ELR (cell line): ENCODE measurements at regions not wholly inside any gene's neighbourhood (a gene's known extent, or its start where the extent isn't known, plus 50 kb on each side); places are given as distances from the start of the nearest gene placed in this dataset.
"Not testable (repeated sequence)": the region's sequence is repeated elsewhere in the genome, so short reads cannot be mapped to it uniquely, and the experiment has no call there.

ENCODE experiments used
- DNase-seq: peaks from one replicate; pipeline ENCODE4 v3.0.0-alpha.2; 2015; ENCODE audit warnings: low read depth

DNA sequence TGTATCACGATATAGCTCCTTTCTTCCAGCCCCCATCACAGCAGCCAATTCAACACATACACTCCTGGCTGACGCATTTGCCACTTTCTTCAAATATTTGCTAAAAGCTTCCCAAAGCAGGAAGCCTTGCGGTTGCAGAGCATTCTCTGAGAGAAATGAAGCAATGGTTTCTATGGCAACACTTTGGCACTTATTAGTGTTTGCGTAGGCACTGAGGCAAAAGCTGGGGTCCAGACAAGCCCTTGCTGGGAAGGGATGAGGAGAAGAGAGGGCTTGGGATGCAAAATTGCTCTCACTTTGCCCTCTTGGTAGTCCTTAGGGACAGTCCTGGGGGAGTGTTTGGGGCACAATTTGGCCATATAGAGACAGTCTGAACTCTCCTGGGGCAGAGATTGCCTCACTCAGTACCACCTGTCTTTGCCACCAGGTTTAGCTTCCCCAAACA is 55.0 kb upstream of the PAK3 start:
- DNase-seq, result peak; percentile 93

DNA sequence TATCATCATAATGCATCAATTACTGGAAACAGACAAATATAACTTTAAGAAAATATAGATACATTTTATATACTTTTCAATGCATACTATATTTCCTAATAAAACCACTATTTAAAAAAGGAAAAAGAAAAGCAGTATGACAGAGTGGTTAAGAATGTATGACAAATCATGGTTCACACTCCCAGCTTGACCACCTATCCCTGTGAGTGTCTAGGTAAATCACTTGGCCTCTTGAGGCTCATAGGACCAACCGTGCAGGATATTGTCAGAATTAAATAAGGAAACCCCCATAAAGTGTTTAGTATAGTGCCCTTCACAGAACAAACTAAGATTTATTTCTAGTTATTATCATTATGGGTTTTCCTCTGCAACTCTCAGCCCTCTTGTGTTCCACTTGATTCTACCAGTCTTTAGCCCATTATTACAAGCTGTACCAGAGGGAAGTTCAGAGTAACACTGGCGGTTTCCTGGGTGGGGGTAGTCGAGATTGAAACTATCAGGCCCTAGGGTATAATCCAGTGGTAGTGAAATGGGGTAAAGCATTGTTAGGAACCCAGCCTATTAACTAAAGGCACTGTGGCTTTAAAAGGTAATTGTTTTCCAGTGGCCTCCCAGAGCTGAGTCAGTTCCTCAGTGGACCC is 55.5 kb upstream of the PAK3 start:
- DNase-seq, result peak; percentile 76

DNA sequence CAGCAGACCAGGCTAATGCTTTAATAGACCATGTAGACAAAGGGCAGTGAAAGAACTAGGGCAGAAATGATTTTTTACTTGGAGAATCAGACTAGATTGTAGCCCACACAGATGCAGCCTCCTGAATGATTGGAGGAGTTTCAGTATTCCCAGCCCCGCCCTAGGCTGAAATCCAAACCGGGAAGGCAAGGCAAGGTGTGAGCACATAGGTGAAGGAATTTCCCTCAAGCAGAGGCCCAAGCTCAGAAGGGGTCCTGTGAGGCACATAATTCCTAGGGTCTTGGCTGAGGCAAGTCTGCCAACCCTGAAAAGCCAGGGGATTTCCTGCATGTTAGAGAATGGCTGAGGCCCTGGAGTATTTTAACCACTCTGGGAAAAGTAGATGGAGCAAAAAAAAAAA is 56.4 kb upstream of the PAK3 start:
- no peak for DNase-seq

DNA sequence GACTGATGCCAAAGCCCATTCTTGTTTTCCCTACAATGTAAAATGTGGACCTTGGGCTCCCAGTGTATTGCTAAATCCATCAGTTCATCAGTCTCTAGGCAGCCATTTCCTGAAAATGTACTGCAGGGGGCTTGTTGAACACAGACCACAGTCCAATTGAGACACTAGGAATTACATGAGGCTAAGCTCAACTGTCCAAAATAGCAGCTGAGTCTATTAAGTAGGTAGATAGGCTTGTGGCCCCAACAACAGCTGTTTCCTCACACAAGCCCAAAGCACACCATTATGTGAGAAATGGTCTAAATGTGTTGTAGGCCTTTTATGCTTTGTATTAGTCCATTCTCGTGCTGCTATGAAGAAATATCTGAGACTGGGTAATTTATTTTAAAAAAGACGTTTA is 60.0 kb upstream of the PAK3 start:
- no peak for DNase-seq

DNA sequence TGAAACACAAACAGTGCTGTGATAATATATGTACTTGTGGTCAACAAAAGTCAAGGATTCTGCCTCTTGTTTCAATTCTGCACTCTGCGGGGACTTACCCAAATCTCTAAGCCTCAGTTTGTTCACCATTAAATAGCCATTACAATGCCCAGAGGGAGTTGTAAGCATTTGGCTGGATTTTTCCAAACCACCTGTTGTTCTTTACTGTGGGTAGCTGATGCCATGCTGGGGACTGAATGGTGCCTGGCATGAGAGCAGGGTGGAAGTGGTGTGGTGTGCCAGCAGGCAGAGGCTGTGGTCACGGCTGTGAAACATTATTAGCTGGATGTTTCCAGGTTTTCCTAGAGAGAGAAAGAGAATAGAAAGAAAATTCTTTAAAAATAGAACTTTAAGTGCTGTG is 60.7 kb upstream of the PAK3 start:
- DNase-seq, result no peak

DNA sequence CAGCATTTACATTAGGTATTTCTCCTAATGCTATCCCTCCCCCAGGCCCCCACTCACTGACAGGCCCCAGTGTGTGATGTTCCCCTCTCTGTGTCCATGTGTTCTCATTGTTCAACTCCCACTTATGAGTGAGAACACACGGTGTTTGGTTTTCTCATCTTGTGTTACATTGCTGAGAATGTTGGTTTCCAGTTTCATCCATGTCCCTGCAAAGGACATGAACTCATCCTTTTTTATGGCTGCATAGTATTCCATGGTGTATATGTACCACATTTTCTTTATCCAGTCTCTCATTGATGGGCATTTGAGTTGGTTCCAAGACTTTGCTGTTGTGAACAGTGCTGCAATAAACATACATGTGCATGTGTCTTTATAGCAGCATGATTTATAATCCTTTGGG is 73.0 kb upstream of the PAK3 start:
- not testable (repeated sequence) for DNase-seq

DNA sequence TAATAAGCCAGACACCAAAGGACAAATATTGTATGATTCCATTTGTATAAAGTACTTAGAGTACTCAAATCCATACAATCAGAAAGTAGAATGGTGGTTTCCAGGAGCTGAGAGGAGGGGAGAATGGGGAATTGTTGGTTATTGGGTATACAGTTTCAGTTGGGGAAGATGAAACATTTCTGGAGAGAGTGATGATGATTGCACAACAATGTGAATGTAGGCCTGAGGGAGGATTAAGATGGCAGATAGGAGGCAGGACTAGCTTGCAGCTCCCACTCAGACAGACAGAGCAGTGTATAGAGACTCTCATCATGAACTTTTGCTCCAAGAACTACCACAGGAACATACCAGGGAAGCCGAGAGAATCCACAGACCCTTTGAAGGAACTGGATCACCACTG is 75.7 kb upstream of the PAK3 start:
- no peak for DNase-seq

DNA sequence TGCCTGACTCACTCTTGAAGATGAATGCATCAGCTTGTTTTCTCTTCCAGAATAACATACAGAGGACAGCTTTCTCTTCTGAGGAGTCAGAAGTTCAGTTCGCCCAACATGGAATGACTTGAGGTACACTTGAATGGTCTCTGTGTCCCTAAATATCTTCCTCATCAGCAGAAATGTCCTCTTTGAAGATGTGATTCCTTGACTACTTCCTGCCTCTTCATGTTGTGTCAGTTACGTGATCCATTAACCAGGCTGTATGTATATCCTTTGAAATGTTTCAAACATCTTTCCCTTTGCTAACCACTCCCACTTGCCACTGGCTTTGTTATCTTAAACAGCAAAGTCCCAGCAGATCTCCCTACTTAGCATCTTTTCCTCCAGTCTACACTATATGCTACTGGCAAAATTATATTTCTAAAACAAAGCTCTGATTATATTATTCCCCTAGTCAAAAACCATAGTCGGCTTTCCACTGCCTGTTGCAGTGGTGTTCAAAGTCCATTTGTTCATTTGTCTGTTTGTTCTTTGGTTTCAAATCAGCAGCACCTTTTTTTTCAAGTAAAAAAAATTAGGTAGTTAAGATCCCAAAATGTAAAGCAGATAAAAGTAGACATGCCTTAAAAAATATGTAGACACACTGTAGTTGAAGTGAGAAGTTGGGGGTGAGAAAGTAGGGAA is 82.1 kb upstream of the PAK3 start:
- DNase-seq, result no peak

DNA sequence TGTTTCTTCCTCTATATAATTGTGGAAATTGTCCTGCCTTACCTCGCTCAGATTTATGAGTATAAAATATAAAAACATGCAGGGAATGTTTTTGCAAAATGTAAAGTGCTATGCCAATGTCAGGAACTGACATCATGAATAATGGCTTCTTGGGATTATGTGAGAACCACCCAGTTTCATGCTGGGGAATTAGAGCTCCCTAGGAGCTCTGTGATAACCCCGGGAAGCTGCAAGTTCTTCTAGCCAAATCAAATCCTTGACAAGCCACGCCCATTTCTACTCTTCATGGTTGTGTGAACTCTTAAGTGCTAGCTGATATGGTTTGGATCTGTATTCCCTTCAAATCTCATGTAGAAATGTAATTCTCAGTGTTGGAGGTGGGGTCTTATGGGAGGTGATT is 85.9 kb upstream of the PAK3 start:
- DNase-seq, result no peak

DNA sequence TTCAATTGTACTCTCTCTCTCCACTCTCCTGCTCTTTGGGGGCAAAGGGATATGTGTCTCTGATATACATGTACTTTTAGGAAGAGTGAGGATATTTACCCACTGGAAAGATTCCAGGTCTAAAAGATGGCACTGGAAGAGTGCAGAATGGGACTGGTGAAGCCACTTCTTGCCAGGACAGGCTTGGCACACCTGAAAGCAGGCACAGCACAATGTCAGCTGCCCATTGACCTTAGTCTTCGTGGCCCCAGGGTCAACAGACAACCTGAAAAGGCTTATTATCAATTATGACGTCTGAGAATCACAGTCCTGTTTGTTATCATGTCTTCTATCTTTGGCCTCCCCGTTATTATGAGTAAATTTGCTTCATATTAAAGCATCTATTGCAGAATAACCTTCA is 86.7 kb upstream of the PAK3 start:
- DNase-seq, result no peak

DNA sequence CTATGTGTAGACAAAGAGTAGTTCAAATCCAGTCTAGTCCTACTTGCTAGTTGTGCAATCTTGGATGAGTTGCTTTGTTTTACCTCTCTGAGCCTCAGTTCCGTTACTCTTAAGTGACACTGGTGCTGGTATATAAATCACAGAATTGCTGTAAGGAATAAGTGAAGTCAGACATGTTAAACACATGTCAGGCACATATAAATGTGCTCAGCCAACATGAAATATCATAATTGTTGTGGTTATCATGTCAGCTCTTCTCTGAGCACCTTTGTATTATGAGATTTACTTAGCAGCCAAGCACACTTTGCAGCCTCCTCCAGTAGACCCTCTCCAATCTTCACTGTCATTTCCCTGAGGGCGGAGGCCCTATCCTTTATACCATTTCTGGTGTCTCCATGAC is 87.9 kb upstream of the PAK3 start:
- no peak for DNase-seq

DNA sequence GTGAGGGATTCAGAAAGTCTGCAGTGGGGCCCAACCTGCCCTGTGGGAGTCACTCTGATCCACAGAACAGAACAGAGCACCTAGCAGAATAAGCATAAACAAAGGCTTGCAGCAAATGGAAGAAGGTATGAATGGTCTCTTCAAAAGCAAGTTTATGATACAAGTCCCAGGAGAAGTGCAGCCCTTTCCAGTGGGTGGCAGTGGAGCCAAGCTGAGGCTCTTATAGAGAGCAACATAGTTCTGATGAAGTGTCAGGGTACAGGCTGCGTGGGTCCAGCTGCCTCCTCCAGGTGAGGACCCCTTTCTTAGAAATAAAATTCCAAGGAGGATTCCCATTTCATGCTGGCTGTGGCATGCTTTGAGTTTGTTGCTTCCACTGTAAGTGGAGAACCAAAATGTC is 88.8 kb upstream of the PAK3 start:
- no peak for DNase-seq

DNA sequence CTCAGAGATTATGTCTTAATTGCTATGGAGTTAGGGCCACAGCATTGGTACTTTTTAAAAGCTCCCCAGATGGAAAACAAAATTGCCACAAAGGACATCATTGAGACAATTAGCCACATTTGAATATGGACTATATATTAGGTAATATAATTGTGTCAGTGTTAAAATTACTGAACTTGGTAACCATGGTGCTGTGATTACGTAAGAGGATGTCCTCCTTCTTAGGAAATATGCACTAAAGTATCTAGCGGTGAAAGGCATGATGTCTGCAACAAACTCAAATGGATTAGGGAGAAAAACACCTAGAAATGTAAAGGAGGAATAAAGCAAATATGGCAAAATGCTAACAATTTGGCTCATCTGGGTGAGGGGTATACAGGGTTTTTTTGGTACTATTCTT is 89.9 kb upstream of the PAK3 start:
- no peak for DNase-seq

DNA sequence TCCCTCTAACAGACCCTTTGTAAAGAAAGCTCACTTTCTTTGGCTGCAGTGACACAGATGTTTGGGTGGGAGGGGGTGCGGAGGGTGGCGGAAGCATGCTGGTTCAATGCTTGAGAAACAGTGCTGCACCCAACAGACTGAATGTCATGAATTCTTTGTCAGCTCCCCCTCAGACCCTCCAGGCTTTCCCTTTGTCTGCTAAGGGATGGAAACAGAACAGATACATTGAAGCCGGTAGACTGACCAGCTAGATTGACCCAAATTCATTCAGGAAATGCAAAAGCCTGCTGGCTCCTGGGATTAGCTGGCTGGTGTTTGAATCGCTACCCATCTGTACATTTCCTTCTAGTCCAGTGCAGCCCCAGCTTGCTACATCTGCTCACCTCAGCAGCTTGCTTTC is 90.8 kb upstream of the PAK3 start:
- no peak for DNase-seq

DNA sequence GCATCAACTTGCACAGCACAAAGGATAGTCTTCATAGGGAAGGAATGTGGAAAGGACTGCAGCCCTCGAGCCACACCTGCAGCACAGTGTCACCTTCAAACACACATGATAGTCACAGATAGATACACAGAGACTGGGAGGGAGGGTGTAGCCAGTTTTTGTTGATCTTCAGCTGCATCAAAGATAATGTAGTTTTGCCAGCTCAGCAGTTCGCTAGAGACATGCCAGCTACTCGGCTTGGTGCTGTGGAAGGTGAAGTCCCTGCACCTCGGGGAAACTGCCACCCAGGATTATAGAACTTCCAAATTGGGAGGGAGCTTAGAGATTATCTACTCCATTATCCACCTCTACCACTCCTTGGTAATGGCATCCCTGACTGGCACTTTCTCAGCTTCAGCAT is 92.9 kb upstream of the PAK3 start:
- DNase-seq, result no peak

DNA sequence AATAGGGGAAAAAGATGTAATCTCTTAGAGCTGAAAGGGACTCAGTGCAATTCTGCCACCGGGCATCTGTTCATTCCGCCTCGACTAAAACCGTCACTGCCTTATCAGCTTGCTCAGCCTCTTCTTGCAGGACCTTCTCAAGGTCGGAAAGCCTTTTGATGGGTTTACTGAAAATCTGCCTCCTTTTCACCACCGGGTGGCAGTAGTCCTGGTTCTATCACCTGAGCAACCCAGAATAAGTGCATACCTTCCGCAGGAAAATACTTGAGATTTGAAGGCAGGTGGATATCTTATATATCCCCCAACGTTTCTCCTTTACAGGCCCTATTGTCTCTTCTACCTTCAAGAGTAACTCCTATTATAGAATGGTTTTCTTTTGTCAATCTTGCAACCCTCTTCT is 103.4 kb upstream of the PAK3 start:
- DNase-seq, result peak; percentile 43

DNA sequence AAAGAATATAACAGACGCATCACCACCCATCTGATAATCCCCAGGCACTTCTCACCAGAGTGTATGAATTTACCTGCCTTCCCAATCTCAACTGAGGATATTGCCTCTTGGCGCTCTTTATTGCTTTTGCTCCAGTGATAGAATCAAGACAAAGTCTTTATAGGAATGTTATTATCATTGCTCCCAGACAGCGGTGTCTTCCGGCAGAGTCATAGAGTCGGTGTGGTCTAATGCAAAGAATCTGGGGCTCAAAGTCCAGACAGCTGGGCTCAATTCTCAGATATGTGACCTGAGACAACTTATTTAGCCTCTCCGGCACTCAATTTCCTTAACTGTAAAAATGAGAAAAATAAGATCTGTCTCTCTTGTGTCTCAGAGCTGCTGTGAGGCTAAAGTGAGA is 106.1 kb upstream of the PAK3 start:
- DNase-seq, result no peak

DNA sequence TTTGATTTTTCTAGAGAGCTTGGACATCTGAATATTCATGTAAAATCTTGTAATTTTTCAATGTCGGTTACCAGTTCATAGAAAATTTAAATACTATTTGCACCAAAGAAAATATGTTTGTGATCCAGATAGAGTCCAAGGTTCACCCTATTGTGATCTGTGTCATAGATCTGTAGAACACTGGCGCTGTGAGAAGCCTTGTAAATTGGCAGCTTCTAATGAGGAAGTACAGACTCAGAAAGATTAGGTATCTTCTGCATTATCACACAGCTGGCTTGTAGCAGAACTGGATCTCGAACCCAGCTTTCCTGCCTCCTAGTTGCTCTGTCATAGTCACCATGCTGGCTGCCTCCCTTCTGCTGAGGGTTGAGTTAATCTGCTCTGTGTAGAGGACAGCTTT is 106.5 kb upstream of the PAK3 start:
- DNase-seq, result no peak

DNA sequence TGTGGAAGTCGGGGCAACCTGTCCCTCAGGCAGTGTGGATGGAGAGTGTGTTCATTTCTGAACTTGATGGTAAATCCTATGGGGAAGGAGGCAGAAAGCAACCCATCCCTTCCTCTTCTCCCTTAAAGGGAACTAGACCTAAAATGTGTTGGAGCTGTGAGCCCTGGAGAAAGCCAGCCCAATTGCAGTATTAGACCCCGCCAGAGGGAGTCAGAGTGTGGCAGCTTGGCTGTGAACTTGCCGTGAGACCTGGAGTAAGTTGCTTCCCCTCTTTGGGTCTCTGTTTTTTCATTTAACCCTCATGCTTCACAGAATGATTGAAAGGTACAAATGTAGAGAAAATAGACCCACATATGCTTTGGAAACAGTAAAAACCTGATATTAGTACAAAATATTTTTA is 108.7 kb upstream of the PAK3 start:
- DNase-seq, result peak; percentile 4

DNA sequence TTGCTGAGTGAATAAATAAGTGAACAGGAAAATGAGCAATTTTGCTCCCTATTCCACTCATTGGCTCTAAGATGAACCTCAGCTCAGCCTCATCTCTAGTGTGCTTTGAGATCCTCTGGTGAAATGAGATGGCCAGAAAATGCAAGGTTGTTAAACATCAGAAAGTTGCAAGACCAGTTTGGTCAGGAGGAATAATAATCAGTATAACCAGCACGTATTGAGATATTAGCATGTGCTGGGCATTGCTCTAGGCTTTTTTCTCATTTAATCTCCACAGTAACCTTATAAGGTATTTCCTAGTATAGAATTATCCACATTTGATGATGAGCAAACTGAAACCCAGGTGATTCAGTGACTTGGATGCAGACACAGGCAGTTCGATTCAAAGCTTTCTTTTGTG is 110.5 kb upstream of the PAK3 start:
- no peak for DNase-seq

DNA sequence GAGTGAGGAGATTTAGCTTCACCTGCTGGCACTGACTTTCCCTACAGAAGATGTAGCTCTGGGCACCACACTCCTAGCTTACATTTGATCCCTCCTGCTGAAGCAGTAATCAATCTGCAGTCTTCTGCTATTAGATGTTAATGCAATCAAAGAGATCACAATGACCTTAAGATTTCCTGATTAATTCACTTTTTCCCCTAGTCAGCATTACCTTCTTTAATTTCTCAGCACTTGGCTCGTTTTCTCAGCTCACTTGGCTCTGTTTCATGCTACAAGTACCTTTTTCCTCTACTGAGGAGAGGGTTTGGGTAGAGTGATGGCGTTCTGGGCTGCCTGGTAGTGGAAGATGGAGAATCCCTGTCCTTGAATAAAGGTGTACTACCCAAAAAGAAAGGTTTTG is 113.0 kb upstream of the PAK3 start:
- no peak for DNase-seq

DNA sequence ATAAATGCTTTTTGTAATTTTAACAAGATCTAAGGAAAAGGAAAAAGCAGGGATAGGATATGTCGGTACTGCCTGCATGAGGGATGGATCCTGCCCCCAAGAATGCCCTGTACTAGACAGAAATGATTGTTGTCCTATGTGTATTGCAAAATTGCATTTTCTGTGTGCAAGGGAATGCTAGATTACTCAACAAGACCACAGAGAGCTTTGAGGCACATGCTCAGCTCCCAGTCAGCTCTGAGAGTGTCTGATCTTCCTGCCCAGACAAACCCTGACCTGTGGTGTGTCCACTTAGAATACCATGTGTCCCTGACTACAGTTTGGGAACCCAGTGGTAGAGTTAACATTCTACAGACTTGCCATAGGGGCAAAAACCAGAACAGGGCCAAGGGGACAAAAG is 129.2 kb upstream of the PAK3 start:
- DNase-seq, result peak; percentile 11

DNA sequence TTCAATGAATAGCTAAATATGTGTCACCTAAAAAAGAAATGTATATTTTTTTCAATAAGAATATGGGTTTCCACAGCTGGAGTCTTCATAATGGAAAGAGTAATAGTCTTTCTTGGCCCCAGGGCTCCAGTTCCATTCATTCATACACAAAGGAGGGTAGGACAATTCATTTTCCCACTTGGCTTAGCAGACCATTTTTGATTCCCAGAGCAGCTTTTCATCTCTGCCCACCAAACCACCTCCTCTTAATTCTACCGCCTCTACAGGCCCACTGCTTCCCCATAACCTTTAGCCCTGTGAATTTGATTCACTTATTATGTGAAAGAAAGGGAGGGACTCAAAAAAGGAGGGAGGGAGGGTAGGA is 129.9 kb upstream of the PAK3 start:
- DNase-seq, result no peak

DNA sequence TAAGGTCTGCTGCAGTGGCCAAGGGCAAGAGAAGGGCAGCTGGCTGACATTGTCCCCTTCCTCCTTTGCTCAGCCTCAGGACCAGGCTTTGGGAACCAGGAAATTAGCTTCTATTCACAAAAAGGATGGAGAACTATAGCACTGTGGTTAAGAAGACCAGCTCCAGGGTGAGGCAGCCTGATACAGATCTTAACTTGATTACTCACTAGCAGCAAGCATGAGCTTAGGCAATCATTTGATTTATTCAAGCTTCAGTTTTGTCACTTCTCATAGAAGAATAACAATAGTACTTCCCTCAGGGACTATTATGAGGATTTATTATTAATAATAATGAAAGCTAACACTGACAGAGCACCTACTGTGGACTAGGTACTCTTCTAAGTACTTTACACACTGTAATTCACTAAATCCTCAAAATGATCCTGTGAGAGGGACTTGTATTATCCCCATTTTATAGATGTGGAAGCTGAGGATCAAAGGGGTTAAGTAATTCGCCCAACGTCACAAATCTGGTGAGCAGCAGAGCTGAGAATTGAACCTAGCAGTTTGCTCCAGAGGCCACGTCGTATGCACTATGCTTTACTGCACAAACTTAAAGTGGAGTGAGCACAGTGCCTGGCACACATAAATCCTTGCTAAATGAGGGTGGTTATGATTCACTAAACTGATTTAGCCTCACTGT is 130.4 kb upstream of the PAK3 start:
- peak; percentile 3 for DNase-seq
